GM21390 (cell line): ENCODE measurements at regions not wholly inside any gene's neighbourhood (a gene's known extent, or its start where the extent isn't known, plus 50 kb on each side); places are given as distances from the start of the nearest gene placed in this dataset.
"Not testable (repeated sequence)": the region's sequence is repeated elsewhere in the genome, so short reads cannot be mapped to it uniquely, and the experiment has no call there.

Experiments
- ATAC-seq: cut with Tn5 transposase; IDR thresholded peaks from one replicate; pipeline ENCODE4 v1.9.1; 2021; ENCODE audit not compliant: unreplicated experiment

GRCh38 chr7:91752102-91752501 is 128.4 kb downstream of the MTERF1 start:
- ATAC-seq: no peak

DNA sequence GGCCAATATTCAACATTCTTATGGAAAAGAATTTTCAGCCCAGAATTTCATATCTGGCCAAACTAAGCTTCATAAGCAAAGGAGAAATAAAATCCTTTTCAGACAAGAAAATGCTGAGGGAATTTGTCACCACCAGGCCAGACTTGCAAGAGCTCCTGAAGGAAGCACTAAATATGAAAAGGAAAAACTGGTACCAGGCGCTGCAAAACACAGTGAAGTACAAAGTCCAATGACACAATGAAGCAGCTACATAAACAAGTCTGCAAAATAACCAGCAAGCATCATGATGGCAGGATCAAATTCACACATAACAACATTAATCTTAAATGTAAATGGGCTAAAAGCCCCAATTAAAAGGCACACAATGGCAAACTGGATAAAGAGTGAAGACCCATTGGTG is 126.2 kb downstream of the MTERF1 start:
- not testable (repeated sequence) for ATAC-seq

DNA sequence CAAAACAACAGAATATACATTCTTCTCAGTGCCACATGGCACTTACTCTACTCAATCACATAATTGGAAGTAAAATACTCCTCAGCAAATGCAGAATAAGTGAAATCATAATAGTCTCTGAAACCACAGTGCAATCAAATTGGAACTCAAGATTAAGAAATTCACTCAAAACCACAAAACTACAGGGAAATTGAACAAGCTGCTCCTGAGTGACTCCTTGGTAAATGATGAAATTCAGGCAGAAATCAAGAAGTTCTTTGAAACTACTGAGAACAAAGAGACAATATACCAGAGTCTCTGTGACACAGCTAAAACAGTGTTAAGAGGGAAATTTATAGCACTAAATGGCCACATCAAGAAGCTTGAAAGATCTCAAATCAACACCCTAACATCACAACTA is 125.4 kb downstream of the MTERF1 start:
- not testable (repeated sequence) for ATAC-seq

DNA sequence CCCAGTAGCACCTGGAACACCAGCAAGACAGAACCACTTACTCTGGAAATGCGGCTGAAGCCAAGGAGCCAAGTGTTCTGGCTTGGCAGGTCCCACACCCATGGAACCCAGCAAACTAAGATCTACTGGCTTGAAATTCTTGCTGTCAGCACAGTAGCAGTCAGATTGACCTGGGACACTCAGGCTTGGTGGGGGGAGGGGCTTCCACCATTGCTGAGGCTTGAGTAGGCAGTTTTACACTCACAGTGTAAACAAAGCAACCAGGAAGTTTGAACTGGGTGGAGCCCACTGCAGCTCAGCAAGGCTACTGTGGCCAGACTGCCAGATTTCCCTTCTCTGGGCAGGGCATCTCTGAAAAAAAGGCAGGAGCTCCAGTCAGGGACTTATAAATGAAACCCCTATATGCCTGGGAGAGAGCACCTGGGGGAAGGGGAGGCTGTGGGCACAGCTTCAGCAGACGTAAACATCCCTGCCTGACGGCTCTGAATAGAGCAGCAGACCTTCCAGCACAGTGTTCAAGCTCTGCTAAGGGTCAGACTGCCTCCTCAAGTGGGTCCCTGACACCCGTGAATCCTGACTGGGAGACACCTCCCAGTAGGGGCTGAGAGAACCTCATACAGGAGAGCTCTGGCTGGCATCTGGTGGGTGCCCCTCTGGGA is 121.2 kb downstream of the MTERF1 start:
- no peak for ATAC-seq

- no peak for ATAC-seq
Observed at GRCh38 chr7:91767820-91768219, 112.7 kb downstream of the MTERF1 start.

DNA sequence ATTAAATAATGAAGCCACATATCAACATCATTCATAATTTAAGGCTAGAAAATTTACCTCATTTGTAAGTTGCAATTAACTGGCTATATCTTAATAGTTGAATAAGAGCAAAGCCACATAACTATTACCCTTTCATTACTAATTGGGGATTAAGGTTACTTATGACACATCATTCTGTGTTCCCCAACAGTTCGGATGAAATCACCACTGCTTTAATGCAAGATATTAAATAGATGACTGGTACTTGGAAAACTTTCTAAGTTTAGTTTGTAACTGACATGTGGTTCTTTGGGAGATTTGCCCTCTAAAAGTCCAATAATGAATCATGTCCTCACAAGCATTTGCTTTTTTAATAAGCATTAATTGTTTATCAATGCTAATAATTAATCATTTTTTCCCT is 109.1 kb downstream of the MTERF1 start:
- ATAC-seq: no peak

DNA sequence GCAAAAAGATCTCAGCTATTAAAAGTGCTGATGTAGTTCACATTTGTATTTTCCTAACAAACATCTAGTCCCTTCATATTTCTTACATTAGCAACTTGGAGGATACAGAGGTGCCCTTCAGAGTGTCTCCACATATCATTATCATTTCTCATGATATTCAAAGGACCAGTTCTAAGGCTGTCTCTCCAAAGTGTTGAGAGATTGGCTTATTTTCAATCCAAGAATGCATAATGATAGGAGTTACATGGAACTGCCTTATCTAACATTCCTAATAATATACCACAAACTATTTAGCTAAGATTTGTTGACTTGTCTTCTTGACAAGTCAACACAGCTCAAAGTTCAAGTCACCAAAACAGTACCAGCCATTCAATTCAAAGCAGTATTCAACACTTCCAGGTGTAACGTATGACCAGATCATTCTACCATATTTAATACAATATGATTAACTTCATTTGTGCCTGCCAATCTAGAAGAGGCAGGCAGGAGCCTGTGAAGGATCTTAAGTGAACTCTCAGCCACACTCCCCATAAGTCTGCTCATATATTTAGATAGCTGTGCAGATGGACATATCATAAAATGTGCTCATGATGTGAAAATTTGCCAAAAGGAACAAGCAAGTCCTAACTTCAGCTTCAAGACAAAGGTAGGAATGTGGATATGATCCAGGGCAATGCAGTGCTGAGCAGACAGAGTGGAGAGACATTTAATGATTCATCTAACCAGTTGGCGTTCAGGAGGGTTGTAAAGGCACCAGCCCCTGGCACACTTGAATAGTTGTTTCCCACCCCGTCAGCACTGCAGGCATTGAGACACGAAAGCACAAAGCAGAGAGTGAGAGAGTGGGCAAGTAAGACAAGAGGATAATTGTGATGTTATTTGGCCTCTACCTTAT is 108.3 kb downstream of the MTERF1 start:
- no peak for ATAC-seq

GRCh38 chr7:91776171-91776570 is 104.3 kb downstream of the MTERF1 start:
- no peak for ATAC-seq

DNA sequence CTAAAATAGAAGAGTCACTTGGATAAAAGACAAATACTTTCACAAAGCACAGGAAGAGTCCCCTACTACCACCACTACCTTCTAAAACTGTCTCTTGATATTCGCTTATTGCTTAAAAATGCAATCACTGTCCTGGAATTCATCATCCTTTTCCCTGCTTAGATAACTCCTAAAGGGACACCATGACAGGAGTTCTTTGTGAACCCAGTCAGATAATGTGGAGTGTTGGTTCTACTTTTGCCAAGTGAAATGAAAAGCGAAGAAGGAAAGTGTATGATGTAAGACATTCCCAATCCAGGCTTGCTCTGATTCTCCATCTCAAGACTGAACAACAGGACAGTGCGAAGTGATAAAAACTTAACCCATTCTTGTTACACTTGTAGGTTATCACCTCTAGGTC is 103.0 kb downstream of the MTERF1 start:
- ATAC-seq: no peak

- ATAC-seq: no peak
Observed at GRCh38 chr7:91778416-91778815, 102.1 kb downstream of the MTERF1 start.

DNA sequence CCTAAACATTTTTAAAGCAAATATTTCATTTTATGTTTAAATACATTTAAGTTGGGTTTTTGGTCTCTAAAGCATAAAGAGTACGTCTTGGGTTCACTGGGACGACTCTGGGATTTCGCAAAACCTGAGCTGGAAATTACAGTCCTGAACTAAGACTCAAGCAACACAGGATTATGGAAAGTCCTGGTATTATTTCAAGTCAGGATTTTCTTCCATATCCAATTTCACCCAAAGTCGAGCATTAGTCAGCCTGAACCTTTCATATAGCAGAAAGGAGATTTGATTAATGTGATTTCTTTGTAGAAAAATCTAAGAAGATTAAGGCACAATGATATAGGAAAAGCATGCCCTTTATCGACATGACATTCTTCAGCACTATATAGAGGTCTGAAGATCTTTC is 100.0 kb downstream of the MTERF1 start:
- ATAC-seq: no peak

DNA sequence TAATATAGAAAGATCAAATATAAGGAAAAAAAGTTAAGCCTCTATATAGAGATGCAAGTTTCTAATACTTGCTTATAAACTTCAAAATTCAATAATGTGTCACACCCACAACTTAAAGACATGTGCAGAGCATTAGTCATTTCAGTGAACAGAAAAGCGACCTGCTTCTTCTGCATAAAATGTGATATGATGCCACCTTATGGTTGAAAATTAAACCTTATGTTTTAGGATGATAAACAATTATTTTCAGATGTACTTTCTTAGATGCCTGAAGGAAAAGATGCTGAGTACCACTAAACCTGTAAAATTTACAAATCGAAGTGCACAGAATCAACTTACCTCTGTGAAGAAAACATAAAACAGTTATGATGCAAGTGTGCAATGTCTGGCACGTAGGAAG is 96.0 kb downstream of the MTERF1 start:
- no peak for ATAC-seq

DNA sequence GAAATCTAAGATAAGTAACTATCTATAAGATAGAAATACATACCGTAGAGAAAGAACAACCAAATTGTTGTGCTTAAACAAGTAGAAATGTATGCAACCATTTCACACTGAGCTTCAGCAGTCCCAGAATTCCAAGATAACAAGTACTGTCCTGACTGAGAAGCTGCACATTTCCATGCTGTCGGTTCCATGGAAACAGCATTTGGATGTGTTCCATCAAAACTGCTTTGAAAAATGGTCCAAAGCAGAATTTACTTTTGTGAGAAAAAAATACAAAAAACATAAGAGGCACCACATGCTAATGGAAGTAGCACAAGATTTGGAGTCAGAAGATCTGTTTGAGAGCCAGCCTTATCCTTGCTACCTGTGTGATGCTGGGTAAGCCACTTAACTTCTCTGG is 92.6 kb downstream of the MTERF1 start:
- ATAC-seq: no peak

- no peak for ATAC-seq
Observed at GRCh38 chr7:91789086-91789485, 91.4 kb downstream of the MTERF1 start.

DNA sequence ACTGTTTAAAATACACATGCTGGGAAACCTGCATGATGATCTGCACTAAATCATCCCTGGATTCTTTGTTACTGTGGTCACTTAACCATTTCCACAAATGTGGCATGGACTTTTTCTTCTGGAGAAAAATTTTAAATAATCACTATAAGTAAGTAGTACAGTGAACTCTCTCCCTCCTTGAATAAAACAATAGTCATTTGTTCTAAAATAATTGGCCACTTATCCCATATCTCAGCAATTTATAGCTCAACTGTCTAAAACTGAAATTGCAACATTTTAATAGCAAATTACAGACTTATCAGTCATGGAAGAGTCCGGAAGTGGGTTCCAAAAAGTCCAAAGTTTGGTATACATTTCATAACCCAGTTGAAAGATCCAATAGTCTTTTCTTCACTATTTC is 90.9 kb downstream of the MTERF1 start:
- ATAC-seq: no peak

DNA sequence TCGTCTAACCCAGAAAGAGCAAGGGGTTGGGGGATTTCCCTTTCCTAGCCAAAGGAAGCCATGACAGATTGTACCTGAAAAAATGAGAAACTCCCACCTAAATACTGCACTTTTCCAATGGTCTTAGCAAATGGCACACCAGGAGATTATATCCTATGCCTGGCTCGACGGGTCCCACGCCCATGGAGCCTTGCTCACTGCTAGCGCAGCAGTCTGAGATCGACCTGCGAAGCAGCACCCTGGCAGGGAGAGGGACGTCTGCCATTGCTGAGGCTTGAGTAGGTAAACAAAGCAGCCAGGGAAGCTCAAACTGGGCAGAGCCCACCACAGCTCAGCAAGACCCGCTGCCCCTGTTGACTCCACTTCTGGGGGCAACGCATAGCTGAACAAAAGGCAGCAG is 89.9 kb downstream of the MTERF1 start:
- not testable (repeated sequence) for ATAC-seq

DNA sequence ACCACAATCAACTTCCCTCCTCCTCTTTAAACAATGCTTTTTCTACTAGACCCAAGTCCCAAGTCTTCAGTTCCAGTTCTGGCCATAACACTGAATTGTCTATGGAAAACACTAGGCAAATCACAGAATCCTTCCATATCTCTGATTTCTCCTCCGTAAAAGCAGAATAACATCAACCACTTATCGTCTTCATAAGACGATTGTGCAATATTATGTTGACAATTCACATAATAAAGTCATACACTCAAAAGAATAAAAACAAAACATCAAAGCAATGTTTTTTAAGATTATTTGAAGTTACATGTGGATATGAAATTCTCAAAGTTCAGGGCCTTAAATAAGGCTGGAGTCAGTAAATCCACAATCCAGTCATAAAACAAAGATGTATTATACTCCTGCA is 84.4 kb downstream of the MTERF1 start:
- no peak for ATAC-seq

DNA sequence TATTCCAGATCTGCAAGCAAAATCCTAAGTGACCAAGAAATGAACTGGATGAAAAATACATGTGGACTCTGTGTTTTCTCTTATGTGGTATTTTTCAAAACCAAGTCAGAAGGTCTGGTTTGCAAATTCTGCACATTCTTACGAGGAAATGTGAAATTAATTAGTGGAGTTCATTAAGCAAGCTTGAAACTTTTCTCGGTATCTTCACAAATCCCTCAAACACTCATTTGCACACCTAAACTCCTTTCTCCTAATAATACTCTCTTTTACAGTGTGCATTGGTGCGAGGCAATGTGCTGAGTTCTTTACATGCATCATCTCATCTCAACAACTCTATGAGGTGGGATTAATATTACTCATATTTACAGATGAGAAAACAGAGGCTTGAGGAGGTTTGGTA is 82.1 kb downstream of the MTERF1 start:
- ATAC-seq: no peak

DNA sequence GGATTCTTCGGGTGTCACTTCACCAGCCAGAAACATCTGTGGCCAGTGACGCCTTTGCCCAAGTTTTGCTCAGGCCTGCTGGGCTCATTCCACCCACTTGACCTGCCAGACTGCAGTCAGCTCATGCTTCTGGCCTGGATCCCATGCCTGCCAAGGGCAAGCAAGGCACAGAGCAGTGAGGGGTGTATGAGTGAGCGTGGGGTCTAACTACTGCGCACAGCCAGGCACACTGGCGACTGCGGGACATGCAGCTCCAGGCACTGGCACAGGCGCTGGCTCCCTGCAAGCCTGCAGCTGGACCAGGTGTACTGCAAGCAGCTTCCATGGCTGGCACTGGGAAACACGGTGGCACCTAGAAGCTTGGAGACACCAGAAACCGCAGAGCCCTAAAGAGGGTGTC is 80.1 kb downstream of the MTERF1 start:
- no peak for ATAC-seq

- no peak for ATAC-seq
Observed at GRCh38 chr7:91801331-91801983, 79.0 kb downstream of the MTERF1 start.

GRCh38 chr7:91811236-91811635 is 69.3 kb downstream of the MTERF1 start:
- no peak for ATAC-seq

GRCh38 chr7:91811641-91812040 is 68.9 kb downstream of the MTERF1 start:
- ATAC-seq: no peak
